ENCODE measurements at regions not wholly inside any gene's neighbourhood (a gene's known extent, or its start where the extent isn't known, plus 50 kb on each side); places are given as distances from the start of the nearest gene placed in this dataset.

- Histone ChIP-seq H3K36me3 (no peaks in the 10 kb centered on the region), H3K27ac (no peak overlapping the region), H3K9me3 (no peaks in the 10 kb centered on the region), H3K27me3 (no peaks in the 10 kb centered on the region), H3K4me1 (no peaks in the 10 kb centered on the region), H3K4me3 (no peak overlapping the region)
- no peak for DNase-seq
- no peak for TF ChIP-seq CTCF (IDR thresholded peaks at IDR 0.05)
- no peak for TF ChIP-seq POLR2A (IDR thresholded peaks at IDR 0.05)
Observed at GRCh38 chr12:127360580-127360979, 906.4 kb upstream of the TMEM132C start.

GRCh38 chr12:127362121-127362520 lies 904.8 kb upstream of the TMEM132C start:
- no peak for DNase-seq
- Histone ChIP-seq H3K27ac (no peak overlapping the region), H3K27me3 (no peaks in the 10 kb centered on the region), H3K36me3 (no peaks in the 10 kb centered on the region), H3K4me3 (no peak overlapping the region), H3K4me1 (no peaks in the 10 kb centered on the region), H3K9me3 (no peaks in the 10 kb centered on the region)
- TF ChIP-seq CTCF (IDR thresholded peaks at IDR 0.05) (no peak), POLR2A (IDR thresholded peaks at IDR 0.05) (no peak)

GRCh38 chr12:127363392-127363791 lies 903.6 kb upstream of the TMEM132C start:
- Histone ChIP-seq H3K27ac (no peak overlapping the region), H3K36me3 (no peaks in the 10 kb centered on the region), H3K4me3 (no peak overlapping the region), H3K27me3 (no peaks in the 10 kb centered on the region), H3K4me1 (no peaks in the 10 kb centered on the region), H3K9me3 (no peaks in the 10 kb centered on the region)
- no peak for DNase-seq
- no peak for TF ChIP-seq CTCF (IDR thresholded peaks at IDR 0.05)
- no peak for TF ChIP-seq POLR2A (IDR thresholded peaks at IDR 0.05)

GRCh38 chr12:127373559-127373958 lies 893.4 kb upstream of the TMEM132C start:
- no peaks in the 10 kb centered on the region for H3K36me3 ChIP-seq
- no peaks in the 10 kb centered on the region for H3K9me3 ChIP-seq
- no peak overlapping the region for H3K27ac ChIP-seq
- H3K27me3 ChIP-seq, result no peaks in the 10 kb centered on the region
- no peak for DNase-seq
- no peak overlapping the region for H3K4me3 ChIP-seq
- no peak for TF ChIP-seq POLR2A (IDR thresholded peaks at IDR 0.05)
- TF ChIP-seq CTCF (IDR thresholded peaks at IDR 0.05), result no peak
- no peaks in the 10 kb centered on the region for H3K4me1 ChIP-seq

GRCh38 chr12:127374447-127374846 lies 892.5 kb upstream of the TMEM132C start:
- TF ChIP-seq POLR2A (IDR thresholded peaks at IDR 0.05) (no peak), CTCF (IDR thresholded peaks at IDR 0.05) (no peak)
- no peak for DNase-seq
- H3K36me3 ChIP-seq, result no peaks in the 10 kb centered on the region

GRCh38 chr12:127381043-127381668 lies 885.8 kb upstream of the TMEM132C start:
- Histone ChIP-seq H3K27ac (no peak overlapping the region), H3K27me3 (no peaks in the 10 kb centered on the region), H3K36me3 (no peaks in the 10 kb centered on the region), H3K9me3 (no peaks in the 10 kb centered on the region), H3K4me1 (no peaks in the 10 kb centered on the region), H3K4me3 (peak overlapping the region in 1 of 4 donors; percentile 0)
- peak in 2 of 3 donors; percentile 48 to 53 for DNase-seq
- TF ChIP-seq CTCF (IDR thresholded peaks at IDR 0.05), result peak in 5 of 6 experiments; percentile 19 to 59 (median 58)
- TF ChIP-seq POLR2A (IDR thresholded peaks at IDR 0.05), result no peak

More at GRCh38 chr12:127374447-127374846, 892.5 kb upstream of the TMEM132C start:
- Histone ChIP-seq H3K27ac (no peak overlapping the region), H3K27me3 (no peaks in the 10 kb centered on the region), H3K4me3 (no peak overlapping the region), H3K9me3 (no peaks in the 10 kb centered on the region), H3K4me1 (no peaks in the 10 kb centered on the region)
